Astrocyte (in vitro differentiated cells and primary cell): ENCODE measurements at regions not wholly inside any gene's neighbourhood (a gene's known extent, or its start where the extent isn't known, plus 50 kb on each side); places are given as distances from the start of the nearest gene placed in this dataset.

Experiments
- CTCF ChIP-seq: IDR thresholded peaks from 2 replicates; pipeline ENCODE4 v1.5.1; 2011; ENCODE audit warnings: low read depth, mild to moderate bottlenecking, inconsistent platforms, low read length, moderate library complexity; ENCODE audit not compliant: insufficient read depth
- EZH2 ChIP-seq: IDR thresholded peaks from 2 replicates; pipeline ENCODE4 v1.6.1; 2012; ENCODE audit warnings: mild to moderate bottlenecking, low read length, inconsistent platforms; ENCODE audit not compliant: insufficient read depth

DNA sequence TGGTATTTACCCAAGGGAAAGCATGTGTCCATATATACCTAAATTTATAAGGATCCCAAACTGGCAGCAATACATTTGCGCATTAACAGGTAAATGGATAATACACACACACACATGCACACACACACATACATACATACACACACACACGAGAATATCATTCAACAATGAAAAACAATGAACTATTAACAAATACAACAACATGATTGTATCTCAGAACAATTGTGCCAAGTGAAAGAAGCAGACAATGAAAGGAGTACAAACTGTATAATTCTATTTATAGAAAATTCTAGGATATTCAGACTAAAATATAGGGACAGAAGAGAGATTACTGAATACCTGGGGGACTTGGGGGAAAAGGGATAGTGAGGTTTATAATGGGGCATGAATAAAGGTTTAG is 323.0 kb downstream of the KCNJ2 start:
- TF ChIP-seq CTCF (no peak), EZH2 (no peak)
